HepG2 (cell line): ENCODE measurements at regions not wholly inside any gene's neighbourhood (a gene's known extent, or its start where the extent isn't known, plus 50 kb on each side); places are given as distances from the start of the nearest gene placed in this dataset.
A peak's percentile ranks its signal among the peaks of the same experiment; 100 is the strongest.

Experiments
- ATAC-seq: fragments of 200-7000 bp; cut with Tn5 transposase; 3 replicates; pipeline ENCODE4 v1.9.1; 2020; ENCODE audit warnings: mild to moderate bottlenecking, moderate library complexity
- BruUV-seq: library from RNA; stranded (reverse); fragments of 400-500 nt; replicated peaks from 2 replicates; lab custom pipeline; 2021; lab: Mats Ljungman, UMichigan
- CTCF ChIA-PET: fragments of 300-600 bp; formaldehyde crosslinking; extraction: SDS; loops from one replicate; lab custom pipeline; 2021; ENCODE audit warnings: low total read pairs, inconsistent platforms, low intra/inter-chr PET ratio; lab: Yijun Ruan, JAX
- POLR2A ChIA-PET: fragments of 350-600 bp; sonication (Branson Sonifier 250); formaldehyde crosslinking; loops from one replicate; lab custom pipeline; 2020; ENCODE audit warnings: antibody characterized with exemption, inconsistent platforms; lab: Yijun Ruan, JAX
- DNase-seq: peaks from one replicate; pipeline ENCODE4 v3.0.0-alpha.2; 2015; ENCODE audit warnings: low spot score
- FAIRE-seq: peaks from 3 replicates; lab custom pipeline; 2011; peaks lifted over from hg19 to GRCh38; lab: Jason Lieb, UNC
- H2AFZ ChIP-seq: one replicate; pipeline ENCODE4 v1.6.1; 2011; ENCODE audit warnings: low read length, inconsistent platforms
- H3K27ac ChIP-seq: fragments of 300-600 bp; 3 replicates; pipeline ENCODE4 v1.8.0; 2011; ENCODE audit warnings: mixed run types, mild to moderate bottlenecking, mixed read lengths, low read length, inconsistent platforms; ENCODE audit not compliant: insufficient read depth; ENCODE audit errors: extremely low read length
- H3K27me3 ChIP-seq, 2 experiments: fragments of 200-600 bp in 1 of 2; 2 replicates in 1 of 2; 3 replicates in 1 of 2; pipeline versions ENCODE4 v1.6.0 to v1.8.0; 2011; ENCODE audit warnings: low read length in 2 of 2, mild to moderate bottlenecking in 2 of 2, moderate library complexity in 2 of 2, inconsistent platforms in 1 of 2; ENCODE audit not compliant: insufficient read depth in 2 of 2, control insufficient read depth in 1 of 2
- H3K36me3 ChIP-seq, 2 experiments: fragments of 200-600 bp in 1 of 2; replicated peaks in 1 of 2; 2 replicates in 1 of 2; 3 replicates in 1 of 2; pipeline versions ENCODE4 v1.5.1 to v1.8.0; 2011; ENCODE audit warnings: low read length in 2 of 2, inconsistent platforms in 1 of 2; ENCODE audit not compliant: insufficient read depth in 2 of 2, control insufficient read depth in 1 of 2
- H3K4me1 ChIP-seq: 2 replicates; pipeline ENCODE4 v1.5.1; 2012; ENCODE audit warnings: low read length, inconsistent platforms; ENCODE audit not compliant: insufficient read depth
- H3K4me2 ChIP-seq: 2 replicates; pipeline ENCODE4 v1.6.0; 2011; ENCODE audit warnings: low read depth, low read length, inconsistent platforms
- H3K4me3 ChIP-seq, 3 experiments: fragments of 200-600 bp in 1 of 3; sonication (generic), shearing (Covaris generic) in 1 of 3; replicated peaks in 1 of 3; 2 replicates each; pipeline ENCODE4 v1.5.1; 2011 to 2016; ENCODE audit warnings: low read length in 3 of 3, inconsistent platforms in 2 of 3, low read depth in 2 of 3, mild to moderate bottlenecking in 2 of 3, control low read depth in 1 of 3, mixed read lengths in 1 of 3; ENCODE audit not compliant: insufficient read depth in 1 of 3
- H3K79me2 ChIP-seq: one replicate; pipeline ENCODE4 v1.6.1; 2011; ENCODE audit warnings: low read length, inconsistent platforms; ENCODE audit not compliant: insufficient read depth
- H3K9ac ChIP-seq: 2 replicates; pipeline ENCODE4 v1.6.0; 2011; ENCODE audit warnings: mild to moderate bottlenecking, low read depth, low read length, inconsistent platforms; ENCODE audit not compliant: insufficient read depth
- H3K9me3 ChIP-seq: 2 replicates; pipeline ENCODE4 v1.5.1; 2012; ENCODE audit warnings: mild to moderate bottlenecking, low read length
- H4K20me1 ChIP-seq: 2 replicates; pipeline ENCODE4 v1.6.0; 2011; ENCODE audit warnings: inconsistent platforms, mild to moderate bottlenecking, low read length, moderate library complexity; ENCODE audit not compliant: insufficient read depth
- CHD2 ChIP-seq: IDR thresholded peaks from 2 replicates; pipeline ENCODE4 v1.6.1; 2011; ENCODE audit warnings: low read depth, low read length, improper control_type of control experiment
- EP300 ChIP-seq, 3 experiments: sonication (generic) in 1 of 3; formaldehyde crosslinking in 1 of 3; IDR thresholded peaks; 2 replicates each; pipeline versions ENCODE4 v1.5.1 to v1.6.1; 2011 to 2020; ENCODE audit warnings: low read depth in 2 of 3, low read length in 2 of 3, borderline replicate concordance in 1 of 3, improper control_type of control experiment in 1 of 3, mild to moderate bottlenecking in 1 of 3, missing genetic modification reagents in 1 of 3, moderate library complexity in 1 of 3
- MBD4 ChIP-seq: IDR thresholded peaks from 2 replicates; pipeline ENCODE4 v1.6.1; 2012; ENCODE audit warnings: low read length, inconsistent platforms, borderline replicate concordance
- PAXIP1 ChIP-seq: sonication (generic); formaldehyde crosslinking; conservative IDR thresholded peaks from 2 replicates; pipeline ENCODE4 v1.4.0; 2020; ENCODE audit warnings: mild to moderate bottlenecking, missing genetic modification reagents, moderate library complexity
- RORA ChIP-seq: sonication (generic); formaldehyde crosslinking; IDR thresholded peaks from 2 replicates; pipeline ENCODE4 v1.5.0; 2020; ENCODE audit warnings: mild to moderate bottlenecking, missing genetic modification reagents, moderate library complexity
- ZNF496 ChIP-seq: sonication (generic); formaldehyde crosslinking; IDR thresholded peaks from 2 replicates; pipeline ENCODE4 v1.8.1; 2023; ENCODE audit warnings: mild to moderate bottlenecking, moderate library complexity, missing genetic modification reagents; ENCODE audit not compliant: insufficient replicate concordance
- ZNF503 ChIP-seq: sonication (generic); formaldehyde crosslinking; IDR thresholded peaks from 2 replicates; pipeline ENCODE4 v1.4.0; 2020; ENCODE audit warnings: missing genetic modification reagents
- WGBS: methylation state at CpG from one replicate; pipeline ENCODE4 v1.1.6; 2017; ENCODE audit warnings: low lambda C conversion rate; 5-methylcytosine and 5-hydroxymethylcytosine counted together
- in situ Hi-C: cut with HindIII; loops from 2 replicates; pipeline ENCODE4 v1.10.0; 2017; ENCODE audit warnings: low pct_unique_long_range_greater_than_20kb; ENCODE audit not compliant: extremely low pct_ligation_motif_present
- intact Hi-C: fragments of 100-400 bp; cut with micrococcal nuclease; formaldehyde crosslinking; loops from one replicate; pipeline ENCODE4 v1.10.0; 2022; ENCODE audit not compliant: unreplicated experiment
- TF ChIP-seq, protein P1 (sequence below): sonication (generic); formaldehyde crosslinking; IDR thresholded peaks from 2 replicates; pipeline ENCODE4 v1.4.0; 2020; ENCODE audit warnings: missing genetic modification reagents

DNA sequence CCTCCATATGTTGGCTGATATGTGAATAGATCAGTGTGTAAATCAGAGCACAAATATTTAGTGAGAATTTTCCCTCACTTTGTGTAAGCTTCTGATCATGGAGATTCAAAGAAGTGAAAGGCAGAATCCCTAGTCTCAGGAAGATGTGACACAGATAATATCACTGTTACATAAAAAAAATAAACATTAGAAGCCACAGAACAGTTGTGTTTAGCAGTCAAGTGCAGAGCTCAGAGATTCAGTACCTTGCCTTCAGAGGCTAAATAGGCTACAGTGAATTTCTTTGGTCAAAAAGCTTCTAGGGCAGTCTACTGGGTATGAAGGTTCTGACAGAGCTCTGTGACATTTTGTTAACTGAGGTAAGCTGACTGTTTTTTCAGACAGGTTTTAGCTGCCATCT lies 591.5 kb downstream of the METTL15 start (continued):
- TF ChIP-seq PAXIP1 (CRISPR knock-in tag), result no peak

DNA sequence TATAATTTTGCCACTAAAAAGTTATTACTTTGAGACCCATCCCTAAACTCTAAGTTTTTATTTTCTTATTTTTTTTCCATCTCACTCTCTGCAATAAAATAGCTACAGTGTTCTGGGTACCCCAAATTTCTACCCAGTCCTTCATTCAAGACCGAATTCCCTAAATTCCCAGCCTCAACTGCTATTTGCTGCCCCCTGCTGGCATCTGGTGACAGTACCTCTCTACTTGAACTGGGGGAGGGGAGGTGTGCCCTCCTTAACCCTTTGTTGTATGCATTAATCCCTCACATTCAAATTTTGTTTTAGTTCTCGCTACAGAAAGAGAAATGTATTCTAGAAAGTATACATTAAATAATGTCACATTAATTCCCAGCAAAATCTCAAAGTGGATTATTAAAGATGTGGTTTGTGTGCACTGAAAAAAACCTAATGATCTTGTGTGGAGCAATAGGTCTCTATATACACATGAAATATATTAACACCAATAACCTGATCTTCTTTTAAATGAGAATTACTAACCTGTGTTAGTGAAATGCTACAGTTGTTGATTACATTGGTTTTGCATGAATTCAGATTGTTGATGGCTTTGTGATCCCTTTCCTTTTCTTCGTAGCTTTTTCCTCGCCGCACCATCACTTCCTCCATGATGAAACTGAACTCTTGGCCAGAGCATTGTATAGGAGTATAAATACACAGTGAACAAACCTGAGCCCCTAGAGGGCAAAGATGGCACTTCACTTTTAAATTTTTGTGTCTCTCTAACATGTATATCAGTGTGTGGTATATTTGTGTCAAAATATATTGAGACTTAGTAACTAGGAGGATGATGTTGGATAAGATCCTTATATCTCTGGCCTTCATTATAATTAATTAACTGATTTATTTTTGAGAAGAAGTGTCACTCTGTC lies 590.0 kb downstream of the METTL15 start:
- no peak overlapping the region for H3K4me2 ChIP-seq
- ChIA-PET CTCF (interaction anchor here (1.2 kb wide), 1 partner anchor 1000 kb away, joined by 5 read pairs; no protein-coding TSS in a partner anchor), POLR2A (no interaction called here)
- ATAC-seq, result peak; percentile 74
- H3K36me3 ChIP-seq, result no peaks in the 10 kb centered on the region
- intact Hi-C loops, result loop anchor here (1.0 kb wide), 1 partner anchor 999 kb away; no protein-coding TSS in a partner anchor
- no peaks in the 10 kb centered on the region for H3K79me2 ChIP-seq
- in situ Hi-C loops, result loop anchor here (25.0 kb wide), 1 partner anchor 639 kb away; no protein-coding TSS in a partner anchor
- no peaks in the 10 kb centered on the region for H3K9me3 ChIP-seq
- H3K4me3 ChIP-seq, result no peak overlapping the region
- no peak overlapping the region for H3K27ac ChIP-seq
- peak; percentile 41 for DNase-seq
- no peaks in the 10 kb centered on the region for H3K4me1 ChIP-seq
- no peak overlapping the region for H2AFZ ChIP-seq
- H3K9ac ChIP-seq, result no peak overlapping the region
- H3K27me3 ChIP-seq, result no peaks in the 10 kb centered on the region
- FAIRE-seq, result peak; percentile 47
- WGBS, result 58% methylated on average over 5 of the region's 5 CpGs
- H4K20me1 ChIP-seq, result no peaks in the 10 kb centered on the region
- BruUV-seq, result no TSS peak
- TF ChIP-seq CHD2, result peak; percentile 36; the same call in 1 of the 2 replicates
- no peak for TF ChIP-seq ZNF496
- TF ChIP-seq, protein P1, sequence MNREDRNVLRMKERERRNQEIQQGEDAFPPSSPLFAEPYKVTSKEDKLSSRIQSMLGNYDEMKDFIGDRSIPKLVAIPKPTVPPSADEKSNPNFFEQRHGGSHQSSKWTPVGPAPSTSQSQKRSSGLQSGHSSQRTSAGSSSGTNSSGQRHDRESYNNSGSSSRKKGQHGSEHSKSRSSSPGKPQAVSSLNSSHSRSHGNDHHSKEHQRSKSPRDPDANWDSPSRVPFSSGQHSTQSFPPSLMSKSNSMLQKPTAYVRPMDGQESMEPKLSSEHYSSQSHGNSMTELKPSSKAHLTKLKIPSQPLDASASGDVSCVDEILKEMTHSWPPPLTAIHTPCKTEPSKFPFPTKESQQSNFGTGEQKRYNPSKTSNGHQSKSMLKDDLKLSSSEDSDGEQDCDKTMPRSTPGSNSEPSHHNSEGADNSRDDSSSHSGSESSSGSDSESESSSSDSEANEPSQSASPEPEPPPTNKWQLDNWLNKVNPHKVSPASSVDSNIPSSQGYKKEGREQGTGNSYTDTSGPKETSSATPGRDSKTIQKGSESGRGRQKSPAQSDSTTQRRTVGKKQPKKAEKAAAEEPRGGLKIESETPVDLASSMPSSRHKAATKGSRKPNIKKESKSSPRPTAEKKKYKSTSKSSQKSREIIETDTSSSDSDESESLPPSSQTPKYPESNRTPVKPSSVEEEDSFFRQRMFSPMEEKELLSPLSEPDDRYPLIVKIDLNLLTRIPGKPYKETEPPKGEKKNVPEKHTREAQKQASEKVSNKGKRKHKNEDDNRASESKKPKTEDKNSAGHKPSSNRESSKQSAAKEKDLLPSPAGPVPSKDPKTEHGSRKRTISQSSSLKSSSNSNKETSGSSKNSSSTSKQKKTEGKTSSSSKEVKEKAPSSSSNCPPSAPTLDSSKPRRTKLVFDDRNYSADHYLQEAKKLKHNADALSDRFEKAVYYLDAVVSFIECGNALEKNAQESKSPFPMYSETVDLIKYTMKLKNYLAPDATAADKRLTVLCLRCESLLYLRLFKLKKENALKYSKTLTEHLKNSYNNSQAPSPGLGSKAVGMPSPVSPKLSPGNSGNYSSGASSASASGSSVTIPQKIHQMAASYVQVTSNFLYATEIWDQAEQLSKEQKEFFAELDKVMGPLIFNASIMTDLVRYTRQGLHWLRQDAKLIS (CRISPR knock-in tag), result no peak
- no peak for TF ChIP-seq ZNF503 (CRISPR knock-in tag)
- TF ChIP-seq RORA, result no peak
- no peak for TF ChIP-seq MBD4
- TF ChIP-seq EP300 (IDR thresholded peaks at IDR 0.05; ENCODE audit: low read depth in 2 of 2, low read length in 2 of 2), result no peak
- no peak for TF ChIP-seq EP300 (CRISPR knock-in tag; IDR thresholded peaks at IDR 0.05; ENCODE audit: borderline replicate concordance)
